Esophagus (tissue), 2 donors: ENCODE measurements at regions not wholly inside any gene's neighbourhood (a gene's known extent, or its start where the extent isn't known, plus 50 kb on each side); places are given as distances from the start of the nearest gene placed in this dataset.
"Not testable (repeated sequence)": the region's sequence is repeated elsewhere in the genome, so short reads cannot be mapped to it uniquely, and the experiment has no call there.

Source experiments
- H3K27ac ChIP-seq, 2 donors: one replicate each; pipeline ENCODE4 v1.5.1; 2013; ENCODE audit warnings: low read depth in 2 of 2, mild to moderate bottlenecking in 2 of 2, inconsistent platforms in 1 of 2, low read length in 1 of 2, moderate library complexity in 1 of 2
- H3K27me3 ChIP-seq, 2 donors: one replicate each; pipeline ENCODE4 v1.6.1; 2013; ENCODE audit warnings: low read length in 2 of 2, control low read depth in 1 of 2, mild to moderate bottlenecking in 1 of 2; ENCODE audit not compliant: insufficient read depth in 2 of 2, control insufficient read depth in 1 of 2
- H3K36me3 ChIP-seq, 2 donors: one replicate each; pipeline ENCODE4 v1.6.1; 2013; ENCODE audit warnings: low read length in 1 of 2; ENCODE audit not compliant: control insufficient read depth in 2 of 2, insufficient read depth in 2 of 2
- H3K4me1 ChIP-seq, 2 donors: one replicate each; pipeline ENCODE4 v1.6.1; 2013; ENCODE audit warnings: low read length in 1 of 2; ENCODE audit not compliant: control insufficient read depth in 2 of 2, insufficient read depth in 2 of 2
- H3K4me3 ChIP-seq, 2 donors: one replicate each; pipeline ENCODE4 v1.5.1; 2013; ENCODE audit warnings: low read length in 2 of 2, mild to moderate bottlenecking in 2 of 2, low read depth in 1 of 2, moderate library complexity in 1 of 2
- H3K9me3 ChIP-seq, 2 donors: one replicate each; pipeline ENCODE4 v1.6.1; 2013; ENCODE audit warnings: mild to moderate bottlenecking in 2 of 2, low read depth in 1 of 2, low read length in 1 of 2, moderate library complexity in 1 of 2; ENCODE audit not compliant: control insufficient read depth in 2 of 2, insufficient read depth in 1 of 2
- WGBS, 2 donors: extraction: QIAGEN DNeasy Blood & Tissue Kit; methylation state at CpG; one replicate each; pipeline ENCODE4 v1.1.7; 2013; 5-methylcytosine and 5-hydroxymethylcytosine counted together
- donor health status: healthy with polysubstance abuse.
- donor health status: Bipolar disorder and iron deficiency.

DNA sequence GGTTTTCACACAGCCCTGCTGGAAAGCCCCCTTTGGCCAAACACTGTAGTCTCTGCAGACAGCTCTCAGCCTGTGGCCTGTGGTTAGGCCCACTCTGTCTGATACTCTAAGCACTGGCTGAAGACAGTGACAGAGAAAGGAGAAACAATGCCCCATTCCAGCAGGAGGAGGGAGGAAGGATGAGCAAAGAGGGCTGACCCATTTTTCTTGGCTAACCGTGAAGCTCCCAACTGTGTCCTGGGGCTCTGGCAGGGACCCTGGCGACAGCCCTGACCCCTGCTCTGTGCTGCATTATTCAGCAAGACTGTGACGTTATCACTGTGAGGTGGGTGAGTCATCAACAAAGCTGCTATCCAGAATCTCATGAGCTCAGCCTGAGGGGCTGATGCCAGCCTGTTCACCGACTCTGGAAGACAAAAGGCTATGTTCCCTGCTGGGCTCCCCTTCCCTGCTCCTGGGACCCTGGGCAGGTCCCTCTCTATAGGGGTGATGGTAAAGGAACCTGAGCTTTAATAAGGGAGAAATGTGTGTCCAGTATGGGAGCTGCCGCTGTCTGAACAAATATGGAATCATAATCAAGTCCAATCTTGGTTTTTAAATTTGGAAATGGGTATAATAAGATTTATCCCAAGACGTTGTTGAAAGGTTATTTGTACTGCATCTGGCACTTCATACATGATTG, 107.0 kb downstream of the RHOU start:
- no peak overlapping the region for H3K27ac ChIP-seq
- peaks cover 3 to 6% of the 10 kb centered on the region in 2 donors for H3K4me1 ChIP-seq
- no peaks in the 10 kb centered on the region for H3K36me3 ChIP-seq
- no peak overlapping the region for H3K4me3 ChIP-seq
- no peaks in the 10 kb centered on the region for H3K27me3 ChIP-seq
- 42 to 46% methylated on average over 6 of the region's 6 CpGs for WGBS, 2 donors
- H3K9me3 ChIP-seq = no peaks in the 10 kb centered on the region

GRCh38 chr1:228845101-228845500, 109.8 kb downstream of the RHOU start:
- Histone ChIP-seq H3K27me3 (no peaks in the 10 kb centered on the region), H3K27ac (no peak overlapping the region), H3K36me3 (no peaks in the 10 kb centered on the region), H3K4me1 (no peaks in the 10 kb centered on the region), H3K4me3 (no peak overlapping the region), H3K9me3 (no peaks in the 10 kb centered on the region)
- 94 to 96% methylated on average over 8 of the region's 8 CpGs for WGBS, 2 donors

- H3K36me3 ChIP-seq = no peaks in the 10 kb centered on the region
- no peaks in the 10 kb centered on the region for H3K27me3 ChIP-seq
- H3K9me3 ChIP-seq = no peaks in the 10 kb centered on the region
- WGBS, 2 donors = 99 to 100% methylated on average over 1 of the region's 1 CpG
- peaks cover 0 to under 1% of the 10 kb centered on the region in 2 donors for H3K4me1 ChIP-seq
- no peak overlapping the region for H3K4me3 ChIP-seq
- H3K27ac ChIP-seq = no peak overlapping the region
Measured at GRCh38 chr1:228846952-228847351, 111.7 kb downstream of the RHOU start.

DNA sequence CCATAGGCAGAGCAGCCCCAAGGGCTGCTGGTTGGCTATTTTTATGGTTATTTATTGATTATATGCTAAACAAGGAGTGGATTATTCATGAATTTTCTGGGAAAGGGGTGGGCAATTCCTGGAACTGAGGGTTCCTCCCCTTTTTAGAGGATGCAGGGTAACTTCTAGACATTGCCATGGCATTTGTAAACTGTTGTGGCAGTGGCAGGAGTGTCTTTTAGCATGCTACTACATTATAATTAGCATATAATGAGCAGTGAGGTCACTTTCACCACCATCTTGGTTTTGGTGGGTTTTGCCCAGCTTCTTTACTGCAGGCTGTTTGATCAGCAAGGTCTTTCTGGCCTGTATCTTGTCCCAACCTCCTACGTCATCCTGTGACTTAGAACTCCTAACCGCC, 112.2 kb downstream of the RHOU start:
- H3K4me1 ChIP-seq, H3K27me3 ChIP-seq, H3K9me3 ChIP-seq, H3K27ac ChIP-seq, H3K36me3 ChIP-seq, H3K4me3 ChIP-seq: not testable (repeated sequence)
- WGBS, 2 donors = 100% methylated on average over 2 of the region's 2 CpGs

DNA sequence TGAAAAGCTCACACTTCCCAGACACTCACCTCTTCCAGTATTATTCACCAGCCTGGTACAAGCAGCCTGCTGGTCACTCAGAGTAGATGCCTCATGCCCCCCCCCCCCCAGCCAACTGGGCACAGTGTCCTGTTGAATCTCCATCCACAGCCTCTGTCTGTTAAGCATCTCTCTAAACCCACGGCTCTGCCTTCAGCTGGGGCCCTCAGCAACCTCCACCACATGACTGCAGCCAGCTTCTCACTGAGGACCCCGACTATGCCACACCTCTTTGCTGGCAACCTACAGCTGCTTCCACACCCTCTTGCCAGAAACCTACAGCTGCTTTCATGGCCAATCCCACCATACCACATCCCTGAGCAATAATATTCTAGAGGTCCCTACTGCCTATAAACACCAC, 113.1 kb downstream of the RHOU start:
- Histone ChIP-seq H3K27ac (no peak overlapping the region), H3K36me3 (no peaks in the 10 kb centered on the region), H3K4me3 (no peak overlapping the region), H3K9me3 (no peaks in the 10 kb centered on the region), H3K4me1 (peaks cover 0 to 2% of the 10 kb centered on the region in 2 donors), H3K27me3 (no peaks in the 10 kb centered on the region)
- WGBS, 2 donors = 65 to 67% methylated on average over 2 of the region's 2 CpGs

DNA sequence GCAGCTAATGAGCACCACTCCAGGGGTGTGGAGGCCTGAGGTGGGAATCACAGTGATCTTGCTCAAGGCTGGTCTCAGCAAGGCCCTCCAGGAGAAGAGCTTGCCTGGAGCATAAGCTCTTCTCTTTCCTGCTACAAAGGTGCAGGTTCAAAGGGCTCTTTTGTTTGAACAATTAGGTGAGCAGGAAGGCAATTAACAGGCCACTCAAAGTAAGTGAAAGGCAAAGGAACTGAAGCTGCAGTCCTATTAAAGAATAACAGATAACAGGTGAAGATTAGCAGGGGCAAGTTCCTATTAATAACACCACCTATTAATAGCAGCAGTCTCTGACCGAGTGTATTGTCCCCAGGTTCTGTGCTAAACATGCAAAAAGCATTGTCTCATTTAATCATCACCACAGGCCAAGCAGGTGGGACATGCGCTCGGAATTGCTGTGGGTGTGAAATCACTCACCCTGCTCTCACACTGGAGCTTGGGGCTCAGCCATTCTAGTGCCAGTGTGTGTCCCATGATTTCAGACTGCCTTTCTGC, 113.8 kb downstream of the RHOU start:
- WGBS, 2 donors = 66 to 72% methylated on average over 3 of the region's 3 CpGs
- H3K27ac ChIP-seq = no peak overlapping the region

GRCh38 chr1:228850141-228851100, 115.1 kb downstream of the RHOU start:
- Histone ChIP-seq H3K36me3 (no peaks in the 10 kb centered on the region), H3K27ac (no peak overlapping the region), H3K4me1 (peaks cover 0 to 2% of the 10 kb centered on the region in 2 donors), H3K27me3 (no peaks in the 10 kb centered on the region), H3K9me3 (no peaks in the 10 kb centered on the region), H3K4me3 (no peak overlapping the region)
- 67 to 86% methylated on average over 11 of the region's 11 CpGs for WGBS, 2 donors

More for the DNA sequence above, 113.8 kb downstream of the RHOU start:
- Histone ChIP-seq H3K27me3 (no peaks in the 10 kb centered on the region), H3K9me3 (no peaks in the 10 kb centered on the region), H3K36me3 (no peaks in the 10 kb centered on the region), H3K4me1 (peaks cover 0 to 2% of the 10 kb centered on the region in 2 donors), H3K4me3 (no peak overlapping the region)

DNA sequence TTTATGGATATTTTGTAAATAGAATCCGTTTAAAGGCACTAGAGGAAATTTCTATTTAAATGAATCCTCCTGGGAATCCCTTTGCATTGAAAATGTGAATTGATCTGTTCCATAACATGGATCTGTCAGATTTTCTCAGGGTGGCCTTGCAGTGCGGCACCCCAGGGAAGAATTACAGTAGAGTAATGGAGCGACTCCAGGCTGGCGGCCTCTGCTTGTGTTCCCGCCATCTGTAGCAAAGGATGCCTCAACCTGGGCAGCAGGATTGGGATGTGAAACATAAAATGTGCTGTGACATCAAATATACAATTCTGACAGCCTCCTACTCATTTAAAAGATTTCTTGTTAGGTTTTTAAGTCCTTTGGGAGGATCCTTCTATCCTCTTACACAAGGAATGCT, 115.9 kb downstream of the RHOU start:
- 94 to 95% methylated on average over 5 of the region's 5 CpGs for WGBS, 2 donors
- no peak overlapping the region for H3K4me3 ChIP-seq
- H3K4me1 ChIP-seq = peaks cover 0 to 2% of the 10 kb centered on the region in 2 donors
- no peak overlapping the region for H3K27ac ChIP-seq
- no peaks in the 10 kb centered on the region for H3K36me3 ChIP-seq
- no peaks in the 10 kb centered on the region for H3K9me3 ChIP-seq
- H3K27me3 ChIP-seq = no peaks in the 10 kb centered on the region

DNA sequence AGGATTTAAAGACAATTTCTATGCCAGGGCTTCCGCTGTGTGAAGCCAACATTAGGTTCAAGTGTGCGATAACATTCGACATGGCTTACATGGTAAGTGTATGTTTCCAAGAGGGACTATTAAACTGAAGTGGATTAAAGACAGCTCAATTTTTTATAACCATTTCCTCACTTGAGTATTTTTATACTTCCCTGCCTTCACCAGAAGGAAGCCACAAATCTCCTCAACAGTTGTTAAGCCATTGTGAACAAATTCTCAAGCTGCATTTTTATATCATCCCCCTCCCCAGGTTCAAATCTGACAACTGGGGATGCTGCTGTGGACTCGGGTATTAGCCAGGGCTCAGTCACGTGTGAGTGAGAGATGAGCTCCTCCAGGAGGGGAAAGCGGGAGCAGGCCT, 116.3 kb downstream of the RHOU start:
- Histone ChIP-seq H3K27ac (no peak overlapping the region), H3K4me1 (peaks cover 0 to 2% of the 10 kb centered on the region in 2 donors), H3K36me3 (no peaks in the 10 kb centered on the region), H3K4me3 (no peak overlapping the region), H3K27me3 (no peaks in the 10 kb centered on the region), H3K9me3 (no peaks in the 10 kb centered on the region)
- 68 to 85% methylated on average over 6 of the region's 6 CpGs for WGBS, 2 donors
